Thyroid gland (tissue), 4 donors: ENCODE measurements at regions not wholly inside any gene's neighbourhood (a gene's known extent, or its start where the extent isn't known, plus 50 kb on each side); places are given as distances from the start of the nearest gene placed in this dataset.

Experiments
- DNase-seq, 2 donors: peaks; one replicate each; pipeline ENCODE4 v3.0.0-alpha.2; 2019
- H3K27ac ChIP-seq, 3 donors: fragments of 200-600 bp; sonication (generic); 1 replicate in 2 of 3; 2 replicates in 1 of 3; pipeline ENCODE4 v1.5.1; 2016 to 2019; ENCODE audit warnings: mild to moderate bottlenecking in 1 of 3, moderate library complexity in 1 of 3
- H3K27me3 ChIP-seq: fragments of 200-600 bp; sonication (generic); one replicate; pipeline ENCODE4 v1.5.1; 2019
- H3K36me3 ChIP-seq, 2 donors: fragments of 200-600 bp; sonication (generic); one replicate each; pipeline ENCODE4 v1.5.1; 2016 to 2019
- H3K4me1 ChIP-seq, 2 donors: fragments of 200-600 bp; sonication (generic); one replicate each; pipeline ENCODE4 v1.5.1; 2017 to 2019
- H3K4me3 ChIP-seq, 3 donors: fragments of 200-600 bp; sonication (generic); replicated peaks in 1 of 3; 1 replicate in 2 of 3; 2 replicates in 1 of 3; pipeline ENCODE4 v1.5.1; 2016; ENCODE audit warnings: mild to moderate bottlenecking in 1 of 3
- H3K9me3 ChIP-seq: fragments of 200-600 bp; sonication (generic); one replicate; pipeline ENCODE4 v1.5.1; 2017
- POLR2A ChIP-seq, 2 donors: fragments of 450-650 bp; IDR thresholded peaks; one replicate each; pipeline ENCODE4 v1.6.1; 2017; ENCODE audit warnings: antibody characterized with exemption in 2 of 2, mild to moderate bottlenecking in 2 of 2, moderate library complexity in 1 of 2
- WGBS, 2 donors: methylation state at CpG; one replicate each; pipeline ENCODE4 v1.1.5; 2017; 5-methylcytosine and 5-hydroxymethylcytosine counted together
- intact Hi-C: fragments of 100-400 bp; cut with DNase I; formaldehyde crosslinking; loops from one replicate; pipeline ENCODE4 v1.15.1; 2023
- TF ChIP-seq, protein P1 (sequence below), 6 experiments: fragments of 200-600 bp in 3 of 6; fragments of 450-650 bp in 3 of 6; sonication (generic) in 3 of 6; IDR thresholded peaks; one replicate each; pipeline ENCODE4 v1.5.1; 2016 to 2019; ENCODE audit warnings: antibody characterized with exemption in 6 of 6, mild to moderate bottlenecking in 2 of 6, inconsistent platforms in 1 of 6, moderate library complexity in 1 of 6

DNA sequence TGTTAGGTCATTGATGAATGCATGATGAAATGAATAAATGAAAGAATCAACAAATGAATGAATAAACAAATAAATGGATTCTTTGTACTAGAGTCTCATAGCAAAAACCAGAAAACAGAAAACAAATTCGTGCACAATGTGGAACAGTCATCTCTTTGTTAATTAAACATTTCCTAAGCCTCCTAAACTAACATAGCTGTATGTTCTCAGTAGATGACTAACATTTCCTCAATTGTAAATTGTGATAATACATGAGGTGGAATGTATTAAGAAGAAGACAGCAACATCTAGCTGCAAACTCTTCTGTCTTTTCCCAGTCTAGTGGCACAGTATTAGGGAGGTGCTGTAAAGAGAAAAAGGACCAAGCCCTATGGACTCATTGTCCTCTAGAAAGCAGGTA, 1021.0 kb downstream of the MCTP2 start:
- Histone ChIP-seq H3K27me3 (no peaks in the 10 kb centered on the region), H3K4me3 (no peak overlapping the region), H3K9me3 (no peaks in the 10 kb centered on the region), H3K36me3 (no peaks in the 10 kb centered on the region), H3K4me1 (no peaks in the 10 kb centered on the region), H3K27ac (no peak overlapping the region)
- no peak for DNase-seq
- WGBS, 2 donors, result 80 to 81% methylated on average over 1 of the region's 1 CpG
- intact Hi-C loops, result no loop called here
- TF ChIP-seq POLR2A (IDR thresholded peaks at IDR 0.05), result no peak
- TF ChIP-seq, protein P1, sequence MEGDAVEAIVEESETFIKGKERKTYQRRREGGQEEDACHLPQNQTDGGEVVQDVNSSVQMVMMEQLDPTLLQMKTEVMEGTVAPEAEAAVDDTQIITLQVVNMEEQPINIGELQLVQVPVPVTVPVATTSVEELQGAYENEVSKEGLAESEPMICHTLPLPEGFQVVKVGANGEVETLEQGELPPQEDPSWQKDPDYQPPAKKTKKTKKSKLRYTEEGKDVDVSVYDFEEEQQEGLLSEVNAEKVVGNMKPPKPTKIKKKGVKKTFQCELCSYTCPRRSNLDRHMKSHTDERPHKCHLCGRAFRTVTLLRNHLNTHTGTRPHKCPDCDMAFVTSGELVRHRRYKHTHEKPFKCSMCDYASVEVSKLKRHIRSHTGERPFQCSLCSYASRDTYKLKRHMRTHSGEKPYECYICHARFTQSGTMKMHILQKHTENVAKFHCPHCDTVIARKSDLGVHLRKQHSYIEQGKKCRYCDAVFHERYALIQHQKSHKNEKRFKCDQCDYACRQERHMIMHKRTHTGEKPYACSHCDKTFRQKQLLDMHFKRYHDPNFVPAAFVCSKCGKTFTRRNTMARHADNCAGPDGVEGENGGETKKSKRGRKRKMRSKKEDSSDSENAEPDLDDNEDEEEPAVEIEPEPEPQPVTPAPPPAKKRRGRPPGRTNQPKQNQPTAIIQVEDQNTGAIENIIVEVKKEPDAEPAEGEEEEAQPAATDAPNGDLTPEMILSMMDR (IDR thresholded peaks at IDR 0.05), result no peak

DNA sequence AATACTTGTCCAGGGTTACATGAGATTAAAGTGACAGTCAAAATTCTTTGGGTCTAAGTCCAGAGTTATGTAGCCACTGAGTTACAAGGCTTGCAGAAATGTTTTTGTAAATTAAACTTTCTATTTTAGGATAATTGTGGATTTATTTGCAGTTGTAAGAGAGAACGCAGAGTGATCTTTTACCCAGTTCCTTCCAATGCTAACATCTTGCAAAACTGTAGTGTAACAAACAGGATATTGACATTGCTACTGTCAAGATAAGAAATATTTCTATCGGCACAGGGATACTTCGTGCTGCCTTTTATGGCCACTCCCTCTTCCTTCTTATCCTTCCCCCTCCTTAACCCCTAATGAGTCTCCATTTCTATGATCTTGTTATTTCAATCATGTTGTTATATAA, 1022.9 kb downstream of the MCTP2 start:
- Histone ChIP-seq H3K4me3 (no peak overlapping the region), H3K4me1 (no peaks in the 10 kb centered on the region), H3K27me3 (no peaks in the 10 kb centered on the region), H3K36me3 (no peaks in the 10 kb centered on the region), H3K27ac (no peak overlapping the region), H3K9me3 (no peaks in the 10 kb centered on the region)
- 50 to 54% methylated on average over 3 of the region's 3 CpGs for WGBS, 2 donors
- no peak for DNase-seq
- TF ChIP-seq, protein P1 (IDR thresholded peaks at IDR 0.05), result no peak
- TF ChIP-seq POLR2A (IDR thresholded peaks at IDR 0.05), result no peak
- intact Hi-C loops, result no loop called here

DNA sequence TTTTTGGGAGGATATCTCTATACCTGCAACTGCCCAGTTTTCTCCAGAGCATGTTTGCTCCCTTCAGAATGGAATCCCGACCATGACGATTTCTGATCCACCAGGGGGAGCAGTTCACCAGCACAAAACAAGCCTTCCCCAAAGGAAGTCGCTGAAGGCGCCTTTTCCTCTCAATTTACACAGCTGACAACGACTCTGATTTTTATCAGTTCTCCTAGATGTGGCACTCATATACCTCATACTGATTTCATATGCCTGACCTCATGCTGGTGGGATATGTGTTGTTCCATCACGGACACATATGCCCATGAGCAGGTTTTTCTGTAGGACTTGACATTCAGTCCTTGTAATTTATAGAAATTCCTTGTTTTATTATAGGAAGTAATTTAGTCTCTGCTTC, 1028.2 kb downstream of the MCTP2 start:
- intact Hi-C loops, result no loop called here
- Histone ChIP-seq H3K9me3 (no peaks in the 10 kb centered on the region), H3K4me1 (peaks cover 0 to 7% of the 10 kb centered on the region in 2 donors), H3K4me3 (no peak overlapping the region), H3K27ac (peak overlapping the region in 1 of 3 donors; percentile 23), H3K27me3 (no peaks in the 10 kb centered on the region), H3K36me3 (no peaks in the 10 kb centered on the region)
- DNase-seq, result peak; percentile 38 to 48
- TF ChIP-seq, protein P1 (IDR thresholded peaks at IDR 0.05), result peak in 5 of 6 experiments; percentile 23 to 66 (median 45)
- TF ChIP-seq POLR2A (IDR thresholded peaks at IDR 0.05), result no peak
- 3 to 6% methylated on average over 6 of the region's 6 CpGs for WGBS, 2 donors

DNA sequence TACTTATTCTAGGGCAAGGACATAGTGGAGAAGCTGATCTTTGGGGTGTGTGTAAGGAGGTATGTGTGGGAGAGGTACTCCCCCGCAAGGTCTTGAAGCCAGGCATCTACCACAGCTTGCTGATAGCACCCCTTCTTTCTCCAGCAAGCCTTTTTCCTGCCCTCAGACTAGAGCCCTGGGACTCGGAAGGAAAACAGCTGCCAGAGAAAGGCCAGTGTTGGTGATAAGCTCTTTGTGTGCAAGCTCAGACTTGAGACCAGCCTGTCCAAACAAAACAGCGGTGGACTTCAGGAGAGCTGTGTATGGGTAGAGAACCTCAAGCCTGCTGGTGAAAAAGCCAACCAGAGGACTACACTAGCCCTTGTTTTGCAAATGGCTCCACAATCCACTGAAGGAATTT, 1028.6 kb downstream of the MCTP2 start:
- peaks cover 0 to 7% of the 10 kb centered on the region in 2 donors for H3K4me1 ChIP-seq
- intact Hi-C loops, result no loop called here
- DNase-seq, result no peak

DNA sequence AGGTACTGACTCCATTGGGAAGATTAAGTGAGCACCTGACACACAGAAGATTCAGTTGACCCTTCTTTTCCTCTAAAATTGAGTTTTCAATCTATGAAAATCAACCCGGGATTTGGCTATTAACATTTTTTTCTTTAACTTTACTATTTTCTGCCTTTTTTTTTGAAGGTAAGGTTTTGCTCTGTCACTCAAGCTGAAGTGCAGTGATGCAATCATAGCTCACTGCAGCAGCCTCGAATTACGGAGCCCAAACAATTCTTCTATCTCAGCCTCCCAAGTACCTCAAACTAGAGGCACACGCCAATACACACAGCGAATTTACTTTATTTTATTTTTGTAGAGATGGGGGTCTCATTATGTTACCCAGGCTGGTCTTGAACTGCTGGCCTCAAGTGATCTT, 1029.5 kb downstream of the MCTP2 start:
- Histone ChIP-seq H3K4me1 (peaks cover 0 to 7% of the 10 kb centered on the region in 2 donors), H3K4me3 (no peak overlapping the region), H3K36me3 (no peaks in the 10 kb centered on the region), H3K27ac (no peak overlapping the region), H3K27me3 (no peaks in the 10 kb centered on the region), H3K9me3 (no peaks in the 10 kb centered on the region)
- 85 to 89% methylated on average over 5 of the region's 5 CpGs for WGBS, 2 donors
- intact Hi-C loops, result no loop called here
- TF ChIP-seq, protein P1 (IDR thresholded peaks at IDR 0.05), result no peak
- TF ChIP-seq POLR2A (IDR thresholded peaks at IDR 0.05), result no peak
- no peak for DNase-seq

More for the DNA sequence above, 1028.6 kb downstream of the MCTP2 start:
- Histone ChIP-seq H3K36me3 (no peaks in the 10 kb centered on the region), H3K27me3 (no peaks in the 10 kb centered on the region), H3K4me3 (no peak overlapping the region), H3K27ac (peak overlapping the region in 1 of 3 donors; percentile 23), H3K9me3 (no peaks in the 10 kb centered on the region)
- WGBS, 2 donors, result 46 to 50% methylated on average over 3 of the region's 3 CpGs
- TF ChIP-seq, protein P1 (IDR thresholded peaks at IDR 0.05), result no peak
